ENCODE measurements at regions not wholly inside any gene's neighbourhood (a gene's known extent, or its start where the extent isn't known, plus 50 kb on each side); places are given as distances from the start of the nearest gene placed in this dataset.

- DNase-seq (ENCODE audit: low read depth in 1 of 2, low spot score in 1 of 2) (no peak), ATAC-seq (no peak), FAIRE-seq (no peak)
- ChIA-PET CTCF (no interaction called here), POLR2A (no interaction called here)
- H3K9me3 ChIP-seq: no peaks in the 10 kb centered on the region
- no peak overlapping the region for H3K4me3 ChIP-seq
- H3K4me1 ChIP-seq: no peaks in the 10 kb centered on the region
- no peak overlapping the region for H3K4me2 ChIP-seq
- no peak overlapping the region for H3K27ac ChIP-seq
- TF ChIP-seq RFX5 (IDR thresholded peaks at IDR 0.05): no peak
- TF ChIP-seq EP300 (IDR thresholded peaks at IDR 0.05): no peak
- no peak for TF ChIP-seq HOXB5 (CRISPR knock-in tag; IDR thresholded peaks at IDR 0.05)
- WGBS (ENCODE audit: missing lambda C conversion rate): 89% methylated on average over 1 of the region's 1 CpG
Measured at GRCh38 chr6:121678245-121678644, 242.8 kb downstream of the GJA1 start.

- DNase-seq (ENCODE audit: low read depth in 1 of 2, low spot score in 1 of 2): no peak
- no peak for FAIRE-seq
- POLR2A ChIA-PET: no interaction called here
- Histone ChIP-seq H3K4me3 (no peak overlapping the region), H3K9me3 (no peaks in the 10 kb centered on the region), H3K27ac (no peak overlapping the region), H3K4me2 (no peak overlapping the region), H3K4me1 (no peaks in the 10 kb centered on the region)
- no peak for ATAC-seq
- CTCF ChIA-PET: interaction anchor here (0.6 to 0.7 kb wide), 3 partner anchors 166 to 354 kb away, joined by 3 read pairs; no protein-coding TSS in a partner anchor
- TF ChIP-seq EHMT2 (IDR thresholded peaks at IDR 0.05; ENCODE audit: low read depth) (no peak), SMC3 (IDR thresholded peaks at IDR 0.05) (no peak), RARB (CRISPR knock-in tag; IDR thresholded peaks at IDR 0.05) (no peak), CBX8 (IDR thresholded peaks at IDR 0.05) (no peak), MAFK (IDR thresholded peaks at IDR 0.05; ENCODE audit: partially characterized antibody) (no peak), KDM1A (IDR thresholded peaks at IDR 0.05; ENCODE audit: low read depth) (no peak), KDM5A (IDR thresholded peaks at IDR 0.05) (no peak), BCL3 (IDR thresholded peaks at IDR 0.05) (no peak)
- 94% methylated on average over 9 of the region's 9 CpGs for WGBS (ENCODE audit: missing lambda C conversion rate)
Measured at GRCh38 chr6:121680058-121680457, 244.6 kb downstream of the GJA1 start.

GRCh38 chr6:121682666-121683065, 247.2 kb downstream of the GJA1 start:
- CTCF ChIA-PET: no interaction called here
- POLR2A ChIA-PET: no interaction called here
- H3K4me1 ChIP-seq: no peaks in the 10 kb centered on the region
- no peak overlapping the region for H3K27ac ChIP-seq
- no peak for DNase-seq (ENCODE audit: low read depth in 1 of 2, low spot score in 1 of 2)
- 94% methylated on average over 25 of the region's 25 CpGs for WGBS (ENCODE audit: missing lambda C conversion rate)
- FAIRE-seq: no peak
- no peak overlapping the region for H3K4me2 ChIP-seq
- H3K9me3 ChIP-seq: no peaks in the 10 kb centered on the region
- H3K4me3 ChIP-seq: no peak overlapping the region
- ATAC-seq: no peak
- TF ChIP-seq BCL3 (IDR thresholded peaks at IDR 0.05) (no peak), ATOH8 (CRISPR knock-in tag; IDR thresholded peaks at IDR 0.05; ENCODE audit: low read depth) (no peak), CTCF (IDR thresholded peaks at IDR 0.05) (no peak), RFX5 (IDR thresholded peaks at IDR 0.05) (no peak), ESRRA (IDR thresholded peaks at IDR 0.05; ENCODE audit: borderline replicate concordance, low read length) (no peak), TFCP2L1 (CRISPR knock-in tag; IDR thresholded peaks at IDR 0.05) (no peak), ZNF302 (CRISPR knock-in tag; IDR thresholded peaks at IDR 0.05) (no peak), REST (IDR thresholded peaks at IDR 0.05) (no peak), CHD2 (IDR thresholded peaks at IDR 0.05; ENCODE audit: low read length, partially characterized antibody) (no peak), KDM5A (IDR thresholded peaks at IDR 0.05) (no peak), HES2 (IDR thresholded peaks at IDR 0.05) (no peak), ZC3H11A (IDR thresholded peaks at IDR 0.05) (no peak), HMGXB4 (CRISPR knock-in tag; IDR thresholded peaks at IDR 0.05; ENCODE audit: borderline replicate concordance) (no peak), HDAC2 (IDR thresholded peaks at IDR 0.05) (no peak), USF2 (IDR thresholded peaks at IDR 0.05) (no peak)

All from A549 (cell line).